ENCODE measurements at regions not wholly inside any gene's neighbourhood (a gene's known extent, or its start where the extent isn't known, plus 50 kb on each side); places are given as distances from the start of the nearest gene placed in this dataset.

DNA sequence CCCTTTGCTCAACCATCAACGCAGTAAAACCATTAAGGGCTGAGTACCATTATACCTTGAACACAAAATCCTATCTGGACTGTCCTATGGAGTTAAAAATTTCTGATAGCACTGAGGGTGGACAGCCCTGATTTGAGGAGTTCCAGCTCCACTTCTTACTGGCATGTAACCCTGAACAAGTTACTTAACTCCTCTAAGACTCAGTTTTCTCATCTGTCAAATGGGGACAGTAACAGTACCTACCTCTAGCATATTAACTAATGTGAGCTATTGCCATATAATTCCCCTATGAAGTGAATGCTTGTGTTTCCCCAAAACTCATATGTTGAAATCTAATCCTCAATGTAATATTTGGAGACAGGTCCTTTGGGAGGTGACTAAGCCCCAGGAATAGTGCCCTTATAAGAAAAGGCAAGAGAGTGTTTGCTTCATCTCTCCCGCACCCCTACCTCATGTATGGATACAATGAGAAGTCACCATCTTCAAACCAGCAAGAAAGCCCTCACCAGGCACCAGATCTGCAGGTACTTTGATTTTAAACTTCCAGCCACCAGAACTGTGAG lies 61.9 kb upstream of the DOCK9 start (continued):
- TF ChIP-seq POLR2AphosphoS5 (IDR thresholded peaks at IDR 0.05; ENCODE audit: low read depth, low read length): no peak

DNA sequence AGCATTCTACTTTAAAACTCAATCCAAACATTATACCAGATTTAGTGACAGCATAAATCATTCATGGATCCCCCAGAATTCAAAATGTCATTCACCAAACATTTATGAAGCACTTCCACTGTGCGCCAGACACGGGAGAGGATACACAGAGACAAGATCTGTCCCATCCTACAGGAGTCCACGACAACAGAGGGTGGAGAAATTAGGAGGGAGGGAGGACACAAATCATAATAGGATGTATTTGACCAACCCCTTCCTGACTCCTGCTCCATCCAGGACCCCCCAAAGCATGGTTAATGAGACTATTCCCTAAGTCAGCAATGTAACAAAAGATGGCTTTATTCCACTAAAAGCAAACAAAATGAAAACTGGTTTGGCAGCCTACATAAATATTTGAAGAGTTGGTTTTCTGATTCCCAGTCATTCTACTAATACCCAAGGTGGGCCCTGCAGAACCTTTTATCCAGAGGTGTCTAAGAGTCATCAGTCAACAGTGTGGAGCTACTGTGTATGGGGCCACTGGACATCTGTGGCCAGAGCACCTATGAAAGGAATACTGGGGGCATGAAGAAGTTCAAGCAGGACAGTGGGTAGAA lies 62.8 kb upstream of the DOCK9 start:
- ChIA-PET RAD21 (ENCODE audit: low non-redundant PET in 1 of 2, low total read pairs in 2 of 2, uncharacterized antibody in 2 of 2, unreplicated experiment in 2 of 2) (no interaction called here), POLR2A (no interaction called here), CTCF (no interaction called here)
- H3K4me3 ChIP-seq (replicated peaks in 1 of 2; ENCODE audit: low read depth in 1 of 2, low read length in 2 of 2): no peak overlapping the region
- H3K36me3 ChIP-seq (ENCODE audit: control insufficient read depth in 1 of 2, insufficient read depth in 2 of 2, low read length in 2 of 2): no peaks in the 10 kb centered on the region
- H2AFZ ChIP-seq (ENCODE audit: low read depth, low read length, poor library complexity, severe bottlenecking): no peak overlapping the region
- peaks cover 0 to 4% of the 10 kb centered on the region in 2 experiments; a peak in 1 of 4 replicates for H3K4me1 ChIP-seq (ENCODE audit: control insufficient read depth in 1 of 2, insufficient read depth in 2 of 2, low read length in 2 of 2)
- H3K79me2 ChIP-seq (ENCODE audit: insufficient read depth, low read length): peaks cover 19% of the 10 kb centered on the region
- BruUV-seq (replicated peaks): no TSS peak
- TF ChIP-seq CBX3 (IDR thresholded peaks at IDR 0.05; ENCODE audit: low read depth) (no peak), ELF1 (IDR thresholded peaks at IDR 0.05; ENCODE audit: borderline replicate concordance, low read depth) (no peak), CEBPB (IDR thresholded peaks at IDR 0.05; ENCODE audit: low read depth) (no peak), EZH2phosphoT487 (IDR thresholded peaks at IDR 0.05; ENCODE audit: borderline replicate concordance) (no peak), POLR2AphosphoS5 (IDR thresholded peaks at IDR 0.05; ENCODE audit: low read depth, low read length) (no peak), TCF7L2 (IDR thresholded peaks at IDR 0.05; ENCODE audit: borderline replicate concordance, extremely low read depth, insufficient read depth, insufficient read length) (no peak), ZNF274 (IDR thresholded peaks at IDR 0.05; ENCODE audit: low read depth, low read length) (no peak), SP1 (IDR thresholded peaks at IDR 0.05; ENCODE audit: low read depth) (no peak), EGR1 (IDR thresholded peaks at IDR 0.05; ENCODE audit: low read depth) (no peak), FOSL1 (IDR thresholded peaks at IDR 0.05; ENCODE audit: low read depth) (no peak), RAD21 (IDR thresholded peaks at IDR 0.05; ENCODE audit: low read depth) (no peak), SRF (IDR thresholded peaks at IDR 0.05; ENCODE audit: low read depth) (no peak), POLR2A (IDR thresholded peaks at IDR 0.05; ENCODE audit: borderline replicate concordance, extremely low read depth, insufficient read depth, insufficient read length) (no peak)
- TF ChIP-seq, protein P1, sequence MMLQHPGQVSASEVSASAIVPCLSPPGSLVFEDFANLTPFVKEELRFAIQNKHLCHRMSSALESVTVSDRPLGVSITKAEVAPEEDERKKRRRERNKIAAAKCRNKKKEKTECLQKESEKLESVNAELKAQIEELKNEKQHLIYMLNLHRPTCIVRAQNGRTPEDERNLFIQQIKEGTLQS (IDR thresholded peaks at IDR 0.05): no peak
- TF ChIP-seq, protein P2, sequence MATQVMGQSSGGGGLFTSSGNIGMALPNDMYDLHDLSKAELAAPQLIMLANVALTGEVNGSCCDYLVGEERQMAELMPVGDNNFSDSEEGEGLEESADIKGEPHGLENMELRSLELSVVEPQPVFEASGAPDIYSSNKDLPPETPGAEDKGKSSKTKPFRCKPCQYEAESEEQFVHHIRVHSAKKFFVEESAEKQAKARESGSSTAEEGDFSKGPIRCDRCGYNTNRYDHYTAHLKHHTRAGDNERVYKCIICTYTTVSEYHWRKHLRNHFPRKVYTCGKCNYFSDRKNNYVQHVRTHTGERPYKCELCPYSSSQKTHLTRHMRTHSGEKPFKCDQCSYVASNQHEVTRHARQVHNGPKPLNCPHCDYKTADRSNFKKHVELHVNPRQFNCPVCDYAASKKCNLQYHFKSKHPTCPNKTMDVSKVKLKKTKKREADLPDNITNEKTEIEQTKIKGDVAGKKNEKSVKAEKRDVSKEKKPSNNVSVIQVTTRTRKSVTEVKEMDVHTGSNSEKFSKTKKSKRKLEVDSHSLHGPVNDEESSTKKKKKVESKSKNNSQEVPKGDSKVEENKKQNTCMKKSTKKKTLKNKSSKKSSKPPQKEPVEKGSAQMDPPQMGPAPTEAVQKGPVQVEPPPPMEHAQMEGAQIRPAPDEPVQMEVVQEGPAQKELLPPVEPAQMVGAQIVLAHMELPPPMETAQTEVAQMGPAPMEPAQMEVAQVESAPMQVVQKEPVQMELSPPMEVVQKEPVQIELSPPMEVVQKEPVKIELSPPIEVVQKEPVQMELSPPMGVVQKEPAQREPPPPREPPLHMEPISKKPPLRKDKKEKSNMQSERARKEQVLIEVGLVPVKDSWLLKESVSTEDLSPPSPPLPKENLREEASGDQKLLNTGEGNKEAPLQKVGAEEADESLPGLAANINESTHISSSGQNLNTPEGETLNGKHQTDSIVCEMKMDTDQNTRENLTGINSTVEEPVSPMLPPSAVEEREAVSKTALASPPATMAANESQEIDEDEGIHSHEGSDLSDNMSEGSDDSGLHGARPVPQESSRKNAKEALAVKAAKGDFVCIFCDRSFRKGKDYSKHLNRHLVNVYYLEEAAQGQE (IDR thresholded peaks at IDR 0.05; ENCODE audit: low read depth): no peak
- TF ChIP-seq, protein P3, sequence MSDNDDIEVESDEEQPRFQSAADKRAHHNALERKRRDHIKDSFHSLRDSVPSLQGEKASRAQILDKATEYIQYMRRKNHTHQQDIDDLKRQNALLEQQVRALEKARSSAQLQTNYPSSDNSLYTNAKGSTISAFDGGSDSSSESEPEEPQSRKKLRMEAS (IDR thresholded peaks at IDR 0.05): no peak
- TF ChIP-seq, protein P4, sequence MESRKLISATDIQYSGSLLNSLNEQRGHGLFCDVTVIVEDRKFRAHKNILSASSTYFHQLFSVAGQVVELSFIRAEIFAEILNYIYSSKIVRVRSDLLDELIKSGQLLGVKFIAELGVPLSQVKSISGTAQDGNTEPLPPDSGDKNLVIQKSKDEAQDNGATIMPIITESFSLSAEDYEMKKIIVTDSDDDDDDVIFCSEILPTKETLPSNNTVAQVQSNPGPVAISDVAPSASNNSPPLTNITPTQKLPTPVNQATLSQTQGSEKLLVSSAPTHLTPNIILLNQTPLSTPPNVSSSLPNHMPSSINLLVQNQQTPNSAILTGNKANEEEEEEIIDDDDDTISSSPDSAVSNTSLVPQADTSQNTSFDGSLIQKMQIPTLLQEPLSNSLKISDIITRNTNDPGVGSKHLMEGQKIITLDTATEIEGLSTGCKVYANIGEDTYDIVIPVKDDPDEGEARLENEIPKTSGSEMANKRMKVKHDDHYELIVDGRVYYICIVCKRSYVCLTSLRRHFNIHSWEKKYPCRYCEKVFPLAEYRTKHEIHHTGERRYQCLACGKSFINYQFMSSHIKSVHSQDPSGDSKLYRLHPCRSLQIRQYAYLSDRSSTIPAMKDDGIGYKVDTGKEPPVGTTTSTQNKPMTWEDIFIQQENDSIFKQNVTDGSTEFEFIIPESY (IDR thresholded peaks at IDR 0.05; ENCODE audit: extremely low read depth, insufficient replicate concordance, low read length): no peak
- no peaks in the 10 kb centered on the region for H3K9me2 ChIP-seq (ENCODE audit: insufficient read depth)
- H3K9ac ChIP-seq (ENCODE audit: low read length): no peak overlapping the region
- H3K27me3 ChIP-seq (ENCODE audit: insufficient read depth, low read length): no peaks in the 10 kb centered on the region
- no peaks in the 10 kb centered on the region for H3K9me3 ChIP-seq (ENCODE audit: control insufficient read depth in 1 of 2, insufficient read depth in 1 of 2, low read depth in 1 of 2, low read length in 2 of 2)
- no peak overlapping the region for H3K27ac ChIP-seq (ENCODE audit: low read depth, low read length)
- DNase-seq (ENCODE audit: low read depth, low spot score) (no peak), ATAC-seq (no peak)
- intact Hi-C loops (cut with micrococcal nuclease): no loop called here
- no peak overlapping the region for H3K4me2 ChIP-seq (ENCODE audit: low read length)
- H4K20me1 ChIP-seq (ENCODE audit: insufficient read depth): no peaks in the 10 kb centered on the region

Data from HCT116 (cell line).